ENCODE measurements at regions not wholly inside any gene's neighbourhood (a gene's known extent, or its start where the extent isn't known, plus 50 kb on each side); places are given as distances from the start of the nearest gene placed in this dataset.

- TF ChIP-seq FOXP4 (CRISPR knock-in tag; IDR thresholded peaks at IDR 0.05) (no peak), ZBTB21 (CRISPR knock-in tag; IDR thresholded peaks at IDR 0.05; ENCODE audit: borderline replicate concordance) (no peak), NFATC4 (CRISPR knock-in tag; IDR thresholded peaks at IDR 0.05) (no peak), ZNF423 (CRISPR knock-in tag; IDR thresholded peaks at IDR 0.05) (no peak), MYBL2 (CRISPR knock-in tag; IDR thresholded peaks at IDR 0.05) (no peak), ERG (CRISPR knock-in tag; IDR thresholded peaks at IDR 0.05) (no peak), CREM (CRISPR knock-in tag; IDR thresholded peaks at IDR 0.05) (no peak), ZNF263 (CRISPR knock-in tag; IDR thresholded peaks at IDR 0.05; ENCODE audit: low read depth) (no peak), ZNF232 (CRISPR knock-in tag; IDR thresholded peaks at IDR 0.05) (no peak)
- TF ChIP-seq, protein P1, sequence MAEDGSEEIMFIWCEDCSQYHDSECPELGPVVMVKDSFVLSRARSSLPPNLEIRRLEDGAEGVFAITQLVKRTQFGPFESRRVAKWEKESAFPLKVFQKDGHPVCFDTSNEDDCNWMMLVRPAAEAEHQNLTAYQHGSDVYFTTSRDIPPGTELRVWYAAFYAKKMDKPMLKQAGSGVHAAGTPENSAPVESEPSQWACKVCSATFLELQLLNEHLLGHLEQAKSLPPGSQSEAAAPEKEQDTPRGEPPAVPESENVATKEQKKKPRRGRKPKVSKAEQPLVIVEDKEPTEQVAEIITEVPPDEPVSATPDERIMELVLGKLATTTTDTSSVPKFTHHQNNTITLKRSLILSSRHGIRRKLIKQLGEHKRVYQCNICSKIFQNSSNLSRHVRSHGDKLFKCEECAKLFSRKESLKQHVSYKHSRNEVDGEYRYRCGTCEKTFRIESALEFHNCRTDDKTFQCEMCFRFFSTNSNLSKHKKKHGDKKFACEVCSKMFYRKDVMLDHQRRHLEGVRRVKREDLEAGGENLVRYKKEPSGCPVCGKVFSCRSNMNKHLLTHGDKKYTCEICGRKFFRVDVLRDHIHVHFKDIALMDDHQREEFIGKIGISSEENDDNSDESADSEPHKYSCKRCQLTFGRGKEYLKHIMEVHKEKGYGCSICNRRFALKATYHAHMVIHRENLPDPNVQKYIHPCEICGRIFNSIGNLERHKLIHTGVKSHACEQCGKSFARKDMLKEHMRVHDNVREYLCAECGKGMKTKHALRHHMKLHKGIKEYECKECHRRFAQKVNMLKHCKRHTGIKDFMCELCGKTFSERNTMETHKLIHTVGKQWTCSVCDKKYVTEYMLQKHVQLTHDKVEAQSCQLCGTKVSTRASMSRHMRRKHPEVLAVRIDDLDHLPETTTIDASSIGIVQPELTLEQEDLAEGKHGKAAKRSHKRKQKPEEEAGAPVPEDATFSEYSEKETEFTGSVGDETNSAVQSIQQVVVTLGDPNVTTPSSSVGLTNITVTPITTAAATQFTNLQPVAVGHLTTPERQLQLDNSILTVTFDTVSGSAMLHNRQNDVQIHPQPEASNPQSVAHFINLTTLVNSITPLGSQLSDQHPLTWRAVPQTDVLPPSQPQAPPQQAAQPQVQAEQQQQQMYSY (CRISPR knock-in tag; IDR thresholded peaks at IDR 0.05): no peak
- TF ChIP-seq, protein P2, sequence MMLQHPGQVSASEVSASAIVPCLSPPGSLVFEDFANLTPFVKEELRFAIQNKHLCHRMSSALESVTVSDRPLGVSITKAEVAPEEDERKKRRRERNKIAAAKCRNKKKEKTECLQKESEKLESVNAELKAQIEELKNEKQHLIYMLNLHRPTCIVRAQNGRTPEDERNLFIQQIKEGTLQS (CRISPR knock-in tag; conservative IDR thresholded peaks at IDR 0.05): no peak
These were observed 93.9 kb upstream of the CCDC85A start (continued) for GRCh38 chr2:56089931-56090330.

DNA sequence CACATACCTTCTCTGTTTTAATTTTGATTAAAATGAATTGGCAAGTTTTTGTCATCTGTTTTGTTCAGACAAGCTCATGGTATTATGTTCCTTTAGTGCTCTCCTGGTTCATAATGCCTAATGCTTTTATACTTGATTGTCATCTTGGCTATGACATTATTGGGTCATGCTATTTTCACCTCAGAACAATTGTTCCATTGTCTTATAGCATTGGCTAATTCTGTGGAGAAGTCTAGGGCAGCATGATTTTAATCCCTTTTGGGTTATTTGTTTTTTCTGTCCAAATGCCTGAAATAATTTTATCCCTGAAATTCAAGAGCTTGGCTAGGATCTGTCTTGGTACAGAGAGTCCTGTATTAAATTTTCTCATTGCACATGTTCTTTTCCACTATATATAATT is 83.8 kb upstream of the CCDC85A start:
- no peak for ATAC-seq
- TF ChIP-seq ZNF317 (CRISPR knock-in tag; IDR thresholded peaks at IDR 0.05; ENCODE audit: borderline replicate concordance, low read depth) (no peak), USF1 (CRISPR knock-in tag; IDR thresholded peaks at IDR 0.05) (no peak), MLX (CRISPR knock-in tag; IDR thresholded peaks at IDR 0.05) (no peak), JUN (CRISPR knock-in tag; IDR thresholded peaks at IDR 0.05) (no peak), CBFB (CRISPR knock-in tag; IDR thresholded peaks at IDR 0.05; ENCODE audit: low read depth) (no peak), ZNF416 (CRISPR knock-in tag; IDR thresholded peaks at IDR 0.05) (no peak), NFE2L1 (CRISPR knock-in tag; IDR thresholded peaks at IDR 0.05) (no peak), TEAD1 (CRISPR knock-in tag; IDR thresholded peaks at IDR 0.05) (no peak), JAZF1 (CRISPR knock-in tag; IDR thresholded peaks at IDR 0.05) (no peak)
- TF ChIP-seq, protein P3, sequence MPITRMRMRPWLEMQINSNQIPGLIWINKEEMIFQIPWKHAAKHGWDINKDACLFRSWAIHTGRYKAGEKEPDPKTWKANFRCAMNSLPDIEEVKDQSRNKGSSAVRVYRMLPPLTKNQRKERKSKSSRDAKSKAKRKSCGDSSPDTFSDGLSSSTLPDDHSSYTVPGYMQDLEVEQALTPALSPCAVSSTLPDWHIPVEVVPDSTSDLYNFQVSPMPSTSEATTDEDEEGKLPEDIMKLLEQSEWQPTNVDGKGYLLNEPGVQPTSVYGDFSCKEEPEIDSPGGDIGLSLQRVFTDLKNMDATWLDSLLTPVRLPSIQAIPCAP (CRISPR knock-in tag; IDR thresholded peaks at IDR 0.05): no peak
- TF ChIP-seq, protein P4, sequence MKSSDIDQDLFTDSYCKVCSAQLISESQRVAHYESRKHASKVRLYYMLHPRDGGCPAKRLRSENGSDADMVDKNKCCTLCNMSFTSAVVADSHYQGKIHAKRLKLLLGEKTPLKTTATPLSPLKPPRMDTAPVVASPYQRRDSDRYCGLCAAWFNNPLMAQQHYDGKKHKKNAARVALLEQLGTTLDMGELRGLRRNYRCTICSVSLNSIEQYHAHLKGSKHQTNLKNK (CRISPR knock-in tag; IDR thresholded peaks at IDR 0.05): no peak
- peaks cover 11% of the 10 kb centered on the region for H3K4me1 Mint-ChIP-seq
- no peak overlapping the region for H3K4me3 Mint-ChIP-seq
- H3K9me3 Mint-ChIP-seq: peaks cover 9% of the 10 kb centered on the region
- no peaks in the 10 kb centered on the region for H3K36me3 Mint-ChIP-seq
- H3K27ac Mint-ChIP-seq: no peak overlapping the region
- H3K27me3 Mint-ChIP-seq (ENCODE audit: low read depth): no peaks in the 10 kb centered on the region; the same call in 1 of the 2 replicates
- DNase-seq (ENCODE audit: low spot score): no peak
- CTCF ChIA-PET: interaction anchor here (2.7 kb wide), 1 partner anchor 22 kb away, joined by 9 read pairs; no protein-coding TSS in a partner anchor
- POLR2A ChIA-PET: no interaction called here
